Chondrocyte (in vitro differentiated cells): ENCODE measurements at regions not wholly inside any gene's neighbourhood (a gene's known extent, or its start where the extent isn't known, plus 50 kb on each side); places are given as distances from the start of the nearest gene placed in this dataset.

Source experiments
- DNase-seq: peaks from one replicate; pipeline ENCODE4 v3.0.0; 2021; ENCODE audit warnings: mixed read lengths, low spot score
- H3K27ac Mint-ChIP-seq: one replicate; pipeline ENCODE4 v1.8.0; 2021; ENCODE audit warnings: mild to moderate bottlenecking, moderate library complexity, mixed read lengths; ENCODE audit not compliant: unreplicated experiment
- H3K27me3 Mint-ChIP-seq: 2 replicates; pipeline ENCODE4 v1.8.0; 2021; ENCODE audit warnings: low read depth, mixed read lengths
- H3K36me3 Mint-ChIP-seq: 2 replicates; pipeline ENCODE4 v1.8.0; 2021; ENCODE audit warnings: low read depth, mixed read lengths
- H3K4me1 Mint-ChIP-seq: 2 replicates; pipeline ENCODE4 v1.8.0; 2021; ENCODE audit warnings: low read depth, mild to moderate bottlenecking, mixed read lengths
- H3K4me3 Mint-ChIP-seq: one replicate; pipeline ENCODE4 v1.8.0; 2021; ENCODE audit warnings: mild to moderate bottlenecking, moderate library complexity, mixed read lengths; ENCODE audit not compliant: unreplicated experiment
- H3K9me3 Mint-ChIP-seq: 2 replicates; pipeline ENCODE4 v1.8.0; 2021; ENCODE audit warnings: low read depth, mixed read lengths
- CTCF ChIP-seq: fragments of 200-600 bp; sonication (generic); IDR thresholded peaks from 2 replicates; pipeline ENCODE4 v1.5.0; 2021; ENCODE audit warnings: antibody characterized with exemption, mild to moderate bottlenecking, moderate library complexity

GRCh38 chr17:77499699-77500435, 359.1 kb downstream of the SEC14L1 start:
- Mint-ChIP-seq H3K4me1 (peaks cover 3% of the 10 kb centered on the region), H3K36me3 (peaks cover 19% of the 10 kb centered on the region), H3K27me3 (no peaks in the 10 kb centered on the region), H3K4me3 (no peak overlapping the region), H3K27ac (no peak overlapping the region), H3K9me3 (no peaks in the 10 kb centered on the region)
- no peak for TF ChIP-seq CTCF
- peak; percentile 67 for DNase-seq

- peaks cover 17% of the 10 kb centered on the region for H3K36me3 Mint-ChIP-seq
- TF ChIP-seq CTCF: peak; percentile 77
- H3K4me1 Mint-ChIP-seq: no peaks in the 10 kb centered on the region
These were observed 360.4 kb downstream of the SEC14L1 start for GRCh38 chr17:77501101-77501566.

GRCh38 chr17:77501751-77502625, 361.2 kb downstream of the SEC14L1 start:
- Mint-ChIP-seq H3K27me3 (no peaks in the 10 kb centered on the region), H3K4me3 (no peak overlapping the region), H3K36me3 (peaks cover 17% of the 10 kb centered on the region), H3K9me3 (no peaks in the 10 kb centered on the region), H3K4me1 (no peaks in the 10 kb centered on the region), H3K27ac (no peak overlapping the region)
- DNase-seq: peak; percentile 51
- no peak for TF ChIP-seq CTCF

More at GRCh38 chr17:77501101-77501566, 360.4 kb downstream of the SEC14L1 start:
- no peaks in the 10 kb centered on the region for H3K9me3 Mint-ChIP-seq
- no peaks in the 10 kb centered on the region for H3K27me3 Mint-ChIP-seq
- no peak overlapping the region for H3K27ac Mint-ChIP-seq
- peak; percentile 37 for DNase-seq
- H3K4me3 Mint-ChIP-seq: no peak overlapping the region

- Mint-ChIP-seq H3K9me3 (no peaks in the 10 kb centered on the region), H3K4me1 (no peaks in the 10 kb centered on the region), H3K4me3 (no peak overlapping the region), H3K36me3 (peaks cover 17% of the 10 kb centered on the region), H3K27ac (no peak overlapping the region), H3K27me3 (no peaks in the 10 kb centered on the region)
- TF ChIP-seq CTCF: no peak
- DNase-seq: peak; percentile 75
These were observed 362.0 kb downstream of the SEC14L1 start for GRCh38 chr17:77502626-77503292.

- Mint-ChIP-seq H3K27me3 (no peaks in the 10 kb centered on the region), H3K4me3 (no peak overlapping the region), H3K27ac (no peak overlapping the region), H3K4me1 (no peaks in the 10 kb centered on the region), H3K36me3 (peaks cover 17% of the 10 kb centered on the region), H3K9me3 (no peaks in the 10 kb centered on the region)
- no peak for TF ChIP-seq CTCF
- peak; percentile 64 for DNase-seq
These were observed 362.5 kb downstream of the SEC14L1 start for GRCh38 chr17:77503293-77503655.
